ENCODE measurements at regions not wholly inside any gene's neighbourhood (a gene's known extent, or its start where the extent isn't known, plus 50 kb on each side); places are given as distances from the start of the nearest gene placed in this dataset.

GRCh38 chr5:171682801-171683200 lies 102.8 kb upstream of the SMIM23 start:
- TF ChIP-seq CTCF (conservative IDR thresholded peaks at IDR 0.05; ENCODE audit: low read depth, low read length) (no peak), EZH2 (IDR thresholded peaks at IDR 0.05; ENCODE audit: borderline replicate concordance, low read depth, low read length, poor library complexity, severe bottlenecking) (no peak)

Measured in A673 (cell line).